A673 (cell line): ENCODE measurements at regions not wholly inside any gene's neighbourhood (a gene's known extent, or its start where the extent isn't known, plus 50 kb on each side); places are given as distances from the start of the nearest gene placed in this dataset.

Experiments
- EZH2 ChIP-seq: fragments of 200-600 bp; sonication (generic); IDR thresholded peaks from 2 replicates; pipeline ENCODE4 v1.6.1; 2017; ENCODE audit warnings: borderline replicate concordance, low read depth, mild to moderate bottlenecking, mixed read lengths, antibody characterized with exemption, low read length; ENCODE audit not compliant: poor library complexity, severe bottlenecking
- TF ChIP-seq, protein P1 (sequence below): fragments of 300-800, 200-600 bp; sonication (generic); conservative IDR thresholded peaks from 2 replicates; pipeline ENCODE4 v1.5.1; 2017; ENCODE audit warnings: low read depth, mild to moderate bottlenecking, antibody characterized with exemption, low read length, moderate library complexity, mixed read lengths

DNA sequence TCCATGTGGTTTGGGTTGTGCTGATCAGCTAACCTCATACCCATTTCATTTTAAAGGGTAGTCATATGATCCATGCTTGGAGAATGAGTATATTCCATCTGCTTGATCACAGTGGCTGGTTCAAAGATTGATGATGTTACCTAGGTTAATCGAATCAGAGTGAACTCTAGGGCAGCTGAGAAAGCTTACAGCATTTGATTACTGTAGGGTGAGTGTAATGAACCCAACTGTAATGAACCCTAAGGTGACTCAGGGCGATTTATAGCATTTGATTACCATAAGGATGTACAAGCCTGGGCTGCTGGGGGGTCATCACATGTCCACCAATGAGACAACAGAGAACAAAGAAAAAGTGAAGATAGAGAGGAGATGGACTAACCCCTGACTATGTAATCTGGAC lies 523.1 kb downstream of the ADRA2A start:
- TF ChIP-seq, protein P1, sequence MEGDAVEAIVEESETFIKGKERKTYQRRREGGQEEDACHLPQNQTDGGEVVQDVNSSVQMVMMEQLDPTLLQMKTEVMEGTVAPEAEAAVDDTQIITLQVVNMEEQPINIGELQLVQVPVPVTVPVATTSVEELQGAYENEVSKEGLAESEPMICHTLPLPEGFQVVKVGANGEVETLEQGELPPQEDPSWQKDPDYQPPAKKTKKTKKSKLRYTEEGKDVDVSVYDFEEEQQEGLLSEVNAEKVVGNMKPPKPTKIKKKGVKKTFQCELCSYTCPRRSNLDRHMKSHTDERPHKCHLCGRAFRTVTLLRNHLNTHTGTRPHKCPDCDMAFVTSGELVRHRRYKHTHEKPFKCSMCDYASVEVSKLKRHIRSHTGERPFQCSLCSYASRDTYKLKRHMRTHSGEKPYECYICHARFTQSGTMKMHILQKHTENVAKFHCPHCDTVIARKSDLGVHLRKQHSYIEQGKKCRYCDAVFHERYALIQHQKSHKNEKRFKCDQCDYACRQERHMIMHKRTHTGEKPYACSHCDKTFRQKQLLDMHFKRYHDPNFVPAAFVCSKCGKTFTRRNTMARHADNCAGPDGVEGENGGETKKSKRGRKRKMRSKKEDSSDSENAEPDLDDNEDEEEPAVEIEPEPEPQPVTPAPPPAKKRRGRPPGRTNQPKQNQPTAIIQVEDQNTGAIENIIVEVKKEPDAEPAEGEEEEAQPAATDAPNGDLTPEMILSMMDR = no peak
- no peak for TF ChIP-seq EZH2
